Esophagus muscularis mucosa (tissue), 4 donors: ENCODE measurements at regions not wholly inside any gene's neighbourhood (a gene's known extent, or its start where the extent isn't known, plus 50 kb on each side); places are given as distances from the start of the nearest gene placed in this dataset.

Experiments
- DNase-seq: peaks from one replicate; pipeline ENCODE4 v3.0.0-alpha.2; 2017; ENCODE audit errors: extremely low spot score
- H3K27ac ChIP-seq, 4 donors: fragments of 200-600 bp; sonication (generic); replicated peaks in 1 of 4; 1 replicate in 3 of 4; 2 replicates in 1 of 4; pipeline ENCODE4 v1.5.1; 2016 to 2019; ENCODE audit warnings: mild to moderate bottlenecking in 1 of 4
- H3K27me3 ChIP-seq, 4 donors: fragments of 200-600 bp; sonication (generic); one replicate each; pipeline versions ENCODE4 v1.5.1 to v1.6.0; 2016 to 2019
- H3K36me3 ChIP-seq, 4 donors: fragments of 200-600 bp; sonication (generic); one replicate each; pipeline ENCODE4 v1.5.1; 2016 to 2019
- H3K4me1 ChIP-seq, 4 donors: fragments of 200-600 bp; sonication (generic); one replicate each; pipeline ENCODE4 v1.5.1; 2016 to 2019
- H3K4me3 ChIP-seq, 4 donors: fragments of 200-600 bp; sonication (generic); 1 replicate in 2 of 4; 2 replicates in 2 of 4; pipeline ENCODE4 v1.5.1; 2016 to 2019; ENCODE audit warnings: mild to moderate bottlenecking in 4 of 4, moderate library complexity in 1 of 4
- H3K9me3 ChIP-seq, 4 donors: fragments of 200-600 bp; sonication (generic); 1 replicate in 3 of 4; 2 replicates in 1 of 4; pipeline ENCODE4 v1.5.1; 2016 to 2019
- EP300 ChIP-seq: sonication (generic); formaldehyde crosslinking; IDR thresholded peaks from one replicate; pipeline ENCODE4 v1.6.1; 2017; ENCODE audit warnings: antibody characterized with exemption
- POLR2A ChIP-seq: fragments of 450-650 bp; IDR thresholded peaks from one replicate; pipeline ENCODE4 v1.6.1; 2017; ENCODE audit warnings: antibody characterized with exemption, moderate library complexity, mild to moderate bottlenecking, low read depth
- POLR2AphosphoS5 ChIP-seq, 2 donors: sonication (generic); formaldehyde crosslinking; IDR thresholded peaks; one replicate each; pipeline ENCODE4 v1.6.1; 2017; ENCODE audit warnings: antibody characterized with exemption in 2 of 2
- WGBS: methylation state at CpG from one replicate; pipeline ENCODE4 v1.1.5; 2018; 5-methylcytosine and 5-hydroxymethylcytosine counted together
- intact Hi-C: fragments of 100-400 bp; cut with DNase I; formaldehyde crosslinking; loops from one replicate; pipeline ENCODE4 v1.15.1; 2023
- TF ChIP-seq, protein P1 (sequence below), 3 experiments: fragments of 200-600 bp in 2 of 3; fragments of 450-650 bp in 1 of 3; sonication (generic) in 2 of 3; IDR thresholded peaks; one replicate each; pipeline ENCODE4 v1.5.1; 2017 to 2019; ENCODE audit warnings: antibody characterized with exemption in 3 of 3, mild to moderate bottlenecking in 2 of 3, moderate library complexity in 1 of 3

DNA sequence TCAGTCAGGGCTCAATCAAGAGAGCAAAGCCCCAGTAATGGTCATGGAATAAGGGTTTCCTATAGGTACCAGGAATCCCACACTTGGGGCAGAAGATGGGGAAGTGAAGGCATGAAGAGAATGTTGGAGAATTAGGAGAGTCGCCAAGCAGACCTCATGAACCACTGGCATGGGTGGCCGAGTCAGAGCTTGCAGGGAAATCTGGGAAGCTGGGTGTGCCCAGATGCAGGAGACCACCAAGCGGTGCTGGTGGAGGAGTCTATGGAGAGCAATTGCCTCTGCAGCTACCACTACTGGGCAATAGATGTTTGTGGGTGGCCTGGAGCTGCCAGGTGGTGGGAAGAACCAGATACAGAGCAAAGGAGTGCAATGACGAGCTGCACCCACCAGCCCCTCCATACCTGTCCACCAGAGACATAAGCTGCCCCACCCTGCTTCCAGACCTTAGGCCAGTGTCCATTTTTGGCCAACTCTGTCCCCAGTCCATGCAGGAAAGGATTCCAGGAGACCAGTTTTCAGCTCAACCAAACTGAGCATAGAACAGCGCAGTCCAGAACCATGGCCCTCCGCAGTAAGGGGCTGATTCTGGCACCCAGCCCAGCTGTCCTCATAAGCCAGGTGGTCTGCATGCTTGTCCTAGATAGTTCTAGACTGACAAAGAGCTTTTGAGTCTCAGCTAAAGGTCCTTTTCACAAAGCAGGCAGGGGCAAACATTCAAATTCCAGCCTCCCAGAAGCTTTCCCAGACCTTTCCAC is 323.9 kb downstream of the GADD45G start:
- H3K4me1 ChIP-seq, result peaks cover 32 to 45% (median 38%) of the 10 kb centered on the region in 4 donors
- no peaks in the 10 kb centered on the region for H3K36me3 ChIP-seq
- no peak for DNase-seq
- TF ChIP-seq POLR2A (no peak), POLR2AphosphoS5 (IDR thresholded peaks at IDR 0.05) (no peak), EP300 (no peak)
- TF ChIP-seq, protein P1, sequence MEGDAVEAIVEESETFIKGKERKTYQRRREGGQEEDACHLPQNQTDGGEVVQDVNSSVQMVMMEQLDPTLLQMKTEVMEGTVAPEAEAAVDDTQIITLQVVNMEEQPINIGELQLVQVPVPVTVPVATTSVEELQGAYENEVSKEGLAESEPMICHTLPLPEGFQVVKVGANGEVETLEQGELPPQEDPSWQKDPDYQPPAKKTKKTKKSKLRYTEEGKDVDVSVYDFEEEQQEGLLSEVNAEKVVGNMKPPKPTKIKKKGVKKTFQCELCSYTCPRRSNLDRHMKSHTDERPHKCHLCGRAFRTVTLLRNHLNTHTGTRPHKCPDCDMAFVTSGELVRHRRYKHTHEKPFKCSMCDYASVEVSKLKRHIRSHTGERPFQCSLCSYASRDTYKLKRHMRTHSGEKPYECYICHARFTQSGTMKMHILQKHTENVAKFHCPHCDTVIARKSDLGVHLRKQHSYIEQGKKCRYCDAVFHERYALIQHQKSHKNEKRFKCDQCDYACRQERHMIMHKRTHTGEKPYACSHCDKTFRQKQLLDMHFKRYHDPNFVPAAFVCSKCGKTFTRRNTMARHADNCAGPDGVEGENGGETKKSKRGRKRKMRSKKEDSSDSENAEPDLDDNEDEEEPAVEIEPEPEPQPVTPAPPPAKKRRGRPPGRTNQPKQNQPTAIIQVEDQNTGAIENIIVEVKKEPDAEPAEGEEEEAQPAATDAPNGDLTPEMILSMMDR (IDR thresholded peaks at IDR 0.05), result no peak
- WGBS, result 98% methylated on average over 5 of the region's 6 CpGs
- H3K4me3 ChIP-seq, result no peak overlapping the region
- intact Hi-C loops, result no loop called here
- no peaks in the 10 kb centered on the region for H3K27me3 ChIP-seq
- no peaks in the 10 kb centered on the region for H3K9me3 ChIP-seq
- no peak overlapping the region for H3K27ac ChIP-seq

DNA sequence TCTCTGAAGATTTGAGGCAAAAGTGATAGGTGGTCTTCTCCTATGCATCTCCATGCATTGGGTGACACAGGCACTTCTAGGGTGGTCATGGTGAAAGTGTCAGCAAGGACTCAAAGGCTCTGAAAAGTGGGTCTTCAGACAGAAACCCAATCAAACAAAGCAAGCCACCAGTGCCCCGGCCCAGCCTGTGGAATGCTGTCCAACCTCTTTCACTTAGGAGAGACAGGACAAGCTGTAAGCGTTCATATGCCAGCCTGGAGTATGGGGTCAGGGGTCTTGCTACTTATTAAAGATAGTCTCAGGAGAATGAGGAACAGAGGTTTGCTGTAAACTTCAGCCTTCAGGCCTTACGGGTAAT is 324.5 kb downstream of the GADD45G start:
- peaks cover 36 to 51% (median 42%) of the 10 kb centered on the region in 4 donors for H3K4me1 ChIP-seq
- no peaks in the 10 kb centered on the region for H3K9me3 ChIP-seq
- no peak for DNase-seq
- H3K27ac ChIP-seq, result no peak overlapping the region
- intact Hi-C loops, result no loop called here
- no peaks in the 10 kb centered on the region for H3K27me3 ChIP-seq
- 82% methylated on average over 3 of the region's 3 CpGs for WGBS
- TF ChIP-seq POLR2A, result no peak
- no peak for TF ChIP-seq POLR2AphosphoS5 (IDR thresholded peaks at IDR 0.05)
- TF ChIP-seq, protein P1 (IDR thresholded peaks at IDR 0.05), result no peak
- TF ChIP-seq EP300, result no peak
- no peaks in the 10 kb centered on the region for H3K36me3 ChIP-seq
- H3K4me3 ChIP-seq, result no peak overlapping the region

DNA sequence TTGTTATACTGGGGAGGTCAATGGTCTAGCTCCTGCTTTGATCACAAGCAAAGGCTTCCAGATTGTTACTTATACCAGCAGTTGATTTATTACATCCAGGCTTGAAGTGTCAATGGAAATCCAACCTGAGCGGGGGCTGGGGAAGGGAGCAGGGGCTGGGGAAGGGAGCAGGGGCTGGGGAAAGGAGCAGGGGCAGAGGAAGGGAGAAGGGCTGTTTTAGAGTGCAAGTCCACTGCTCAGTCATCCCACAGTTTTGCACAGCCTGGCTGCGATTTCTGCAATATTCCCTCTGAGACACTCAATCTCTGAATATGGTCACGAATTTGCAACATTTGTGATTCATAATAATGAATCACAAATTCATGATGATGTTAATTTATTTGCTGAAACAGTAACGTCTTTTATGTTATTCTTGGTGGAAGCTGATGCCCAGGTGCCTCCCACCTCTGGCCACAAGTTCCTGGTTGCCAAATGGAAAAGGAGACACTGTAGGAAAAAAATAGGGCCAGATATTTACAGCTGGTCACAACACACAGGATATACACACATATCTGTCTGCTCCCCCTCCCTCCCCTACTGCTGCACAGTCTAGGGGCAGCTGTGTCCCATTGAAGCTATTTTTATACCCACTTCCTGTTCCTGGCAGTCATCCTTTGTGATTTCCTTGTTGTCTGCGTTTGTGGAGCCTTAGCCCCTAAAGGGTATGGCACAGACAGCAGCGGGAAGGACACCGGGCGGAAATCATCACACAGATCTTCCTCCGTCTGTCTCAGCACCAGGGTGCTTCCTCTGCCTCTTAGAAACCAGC is 325.1 kb downstream of the GADD45G start:
- TF ChIP-seq EP300 (no peak), POLR2AphosphoS5 (IDR thresholded peaks at IDR 0.05) (no peak), POLR2A (no peak)
- TF ChIP-seq, protein P1 (IDR thresholded peaks at IDR 0.05), result no peak
- no peak overlapping the region for H3K4me3 ChIP-seq
- no peaks in the 10 kb centered on the region for H3K27me3 ChIP-seq
- peaks cover 36 to 56% (median 46%) of the 10 kb centered on the region in 4 donors for H3K4me1 ChIP-seq
- H3K36me3 ChIP-seq, result no peaks in the 10 kb centered on the region
- WGBS, result 48% methylated on average over 8 of the region's 9 CpGs
- no peak for DNase-seq
- H3K27ac ChIP-seq, result no peak overlapping the region
- H3K9me3 ChIP-seq, result no peaks in the 10 kb centered on the region
- intact Hi-C loops, result no loop called here

DNA sequence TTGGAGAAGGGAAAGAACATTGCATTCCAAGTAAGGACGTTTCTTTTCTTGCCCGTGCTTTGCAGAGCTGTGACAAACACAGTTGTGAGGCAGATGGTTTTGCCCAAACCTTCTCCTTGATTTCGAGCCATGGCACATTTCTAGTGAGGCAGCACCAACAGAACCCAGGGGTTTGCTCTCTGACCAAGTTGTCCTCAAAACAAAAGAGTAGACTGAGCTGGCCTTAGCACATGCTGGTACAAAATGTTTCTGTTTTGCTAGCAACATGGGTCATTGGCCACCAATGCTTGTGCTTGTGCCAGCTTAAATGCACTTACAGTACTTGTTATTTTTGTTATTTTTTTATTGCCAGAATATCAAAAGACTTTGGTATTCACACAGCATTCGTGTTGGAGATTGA is 328.8 kb downstream of the GADD45G start:
- no peaks in the 10 kb centered on the region for H3K9me3 ChIP-seq
- intact Hi-C loops, result no loop called here
- no peak overlapping the region for H3K4me3 ChIP-seq
- TF ChIP-seq EP300 (peak; percentile 9), POLR2AphosphoS5 (IDR thresholded peaks at IDR 0.05) (no peak)
- H3K27me3 ChIP-seq, result no peaks in the 10 kb centered on the region
- peak overlapping the region in 1 of 4 donors; percentile 36 for H3K27ac ChIP-seq
- peaks cover 24 to 54% (median 48%) of the 10 kb centered on the region in 4 donors for H3K4me1 ChIP-seq
- no peak for DNase-seq
- H3K36me3 ChIP-seq, result no peaks in the 10 kb centered on the region
- WGBS, result 81% methylated on average over 4 of the region's 4 CpGs

DNA sequence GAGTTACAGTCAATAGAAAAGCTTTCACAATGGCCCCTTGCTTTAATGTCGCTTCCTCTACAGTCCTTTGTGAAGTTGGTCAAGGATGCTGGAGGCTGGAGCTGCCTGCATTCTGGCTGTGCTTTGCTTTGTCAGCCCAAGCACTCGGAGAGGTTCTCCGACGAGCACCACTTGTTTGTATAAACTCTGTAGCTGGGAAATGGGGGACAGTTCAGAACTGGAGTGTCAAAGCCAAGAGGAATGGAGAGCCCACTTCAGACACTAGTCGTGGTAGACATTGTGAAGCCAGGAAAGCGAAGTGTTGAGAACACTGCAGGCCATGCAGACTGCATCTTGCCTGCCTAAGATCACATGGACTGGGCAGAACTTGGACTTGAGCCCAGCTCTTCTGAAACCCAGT is 330.3 kb downstream of the GADD45G start:
- no peaks in the 10 kb centered on the region for H3K27me3 ChIP-seq
- peaks cover 13 to 44% (median 36%) of the 10 kb centered on the region in 4 donors for H3K4me1 ChIP-seq
- peak overlapping the region; percentile 11 to 35 (median 24) for H3K27ac ChIP-seq
- TF ChIP-seq, protein P1 (IDR thresholded peaks at IDR 0.05), result no peak
- TF ChIP-seq POLR2A (no peak), EP300 (no peak), POLR2AphosphoS5 (IDR thresholded peaks at IDR 0.05) (no peak)
- 89% methylated on average over 6 of the region's 6 CpGs for WGBS
- H3K36me3 ChIP-seq, result no peaks in the 10 kb centered on the region
- H3K9me3 ChIP-seq, result no peaks in the 10 kb centered on the region
- no peak for DNase-seq
- no peak overlapping the region for H3K4me3 ChIP-seq
- intact Hi-C loops, result no loop called here
